CD4-positive, alpha-beta memory T cell (primary cell): ENCODE measurements at regions not wholly inside any gene's neighbourhood (a gene's known extent, or its start where the extent isn't known, plus 50 kb on each side); places are given as distances from the start of the nearest gene placed in this dataset.

Experiments used
- CTCF ChIA-PET: fragments of 350-600 bp; sonication (Branson Sonifier 250); formaldehyde crosslinking; loops from one replicate; lab custom pipeline; 2021; ENCODE audit warnings: inconsistent platforms; ENCODE audit not compliant: partially characterized antibody; lab: Charles Lee
- POLR2A ChIA-PET: fragments of 350-600 bp; sonication (Branson Sonifier 250); formaldehyde crosslinking; loops from one replicate; lab custom pipeline; 2021; ENCODE audit not compliant: partially characterized antibody; lab: Charles Lee
- DNase-seq, 5 donors: peaks; one replicate each; pipeline versions ENCODE4 v3.0.0 to v3.0.0-alpha.2; 2020 to 2022; ENCODE audit warnings: mixed read lengths in 1 of 5
- H3K27ac ChIP-seq: one replicate; pipeline ENCODE4 v1.7.0; 2013; ENCODE audit warnings: low read depth, low read length
- H3K27me3 ChIP-seq: 2 replicates; pipeline ENCODE4 v1.7.0; 2013; ENCODE audit warnings: mild to moderate bottlenecking, low read length, moderate library complexity; ENCODE audit not compliant: insufficient read depth
- H3K36me3 ChIP-seq: 2 replicates; pipeline ENCODE4 v1.7.0; 2013; ENCODE audit warnings: mild to moderate bottlenecking, low read length, moderate library complexity; ENCODE audit not compliant: insufficient read depth
- H3K4me1 ChIP-seq: 2 replicates; pipeline ENCODE4 v1.7.0; 2013; ENCODE audit warnings: mild to moderate bottlenecking, low read length, moderate library complexity; ENCODE audit not compliant: insufficient read depth
- H3K4me3 ChIP-seq, 2 donors: one replicate each; pipeline ENCODE4 v1.7.0; 2013; ENCODE audit warnings: low read length in 2 of 2, mild to moderate bottlenecking in 1 of 2
- H3K9me3 ChIP-seq, 2 donors: one replicate each; pipeline ENCODE4 v1.7.0; 2013; ENCODE audit warnings: low read length in 2 of 2, control low read depth in 1 of 2; ENCODE audit not compliant: control insufficient read depth in 1 of 2
- H3K27ac Mint-ChIP-seq, 7 donors: one replicate each; pipeline ENCODE4 v1.8.0; 2020 to 2021; ENCODE audit warnings: mixed read lengths in 7 of 7, mild to moderate bottlenecking in 6 of 7, inconsistent platforms in 3 of 7, moderate library complexity in 3 of 7
- H3K27me3 Mint-ChIP-seq, 2 donors: one replicate each; pipeline ENCODE4 v1.8.0; 2020 to 2021; ENCODE audit warnings: mixed read lengths in 2 of 2
- H3K36me3 Mint-ChIP-seq, 2 donors: one replicate each; pipeline ENCODE4 v1.8.0; 2020 to 2021; ENCODE audit warnings: mixed read lengths in 2 of 2, inconsistent platforms in 1 of 2, mild to moderate bottlenecking in 1 of 2
- H3K4me1 Mint-ChIP-seq, 4 donors: one replicate each; pipeline ENCODE4 v1.8.0; 2020 to 2021; ENCODE audit warnings: mixed read lengths in 4 of 4, mild to moderate bottlenecking in 1 of 4
- H3K4me3 Mint-ChIP-seq, 8 donors: one replicate each; pipeline ENCODE4 v1.8.0; 2020 to 2021; ENCODE audit warnings: mixed read lengths in 8 of 8, mild to moderate bottlenecking in 7 of 8, moderate library complexity in 6 of 8, inconsistent platforms in 3 of 8
- H3K9me3 Mint-ChIP-seq, 8 donors: one replicate each; pipeline ENCODE4 v1.8.0; 2020 to 2021; ENCODE audit warnings: mixed read lengths in 8 of 8, mild to moderate bottlenecking in 5 of 8, inconsistent platforms in 3 of 8, moderate library complexity in 1 of 8
- intact Hi-C: fragments of 100-400 bp; cut with micrococcal nuclease; formaldehyde crosslinking; loops from one replicate; pipeline ENCODE4 v1.15.1; 2023

DNA sequence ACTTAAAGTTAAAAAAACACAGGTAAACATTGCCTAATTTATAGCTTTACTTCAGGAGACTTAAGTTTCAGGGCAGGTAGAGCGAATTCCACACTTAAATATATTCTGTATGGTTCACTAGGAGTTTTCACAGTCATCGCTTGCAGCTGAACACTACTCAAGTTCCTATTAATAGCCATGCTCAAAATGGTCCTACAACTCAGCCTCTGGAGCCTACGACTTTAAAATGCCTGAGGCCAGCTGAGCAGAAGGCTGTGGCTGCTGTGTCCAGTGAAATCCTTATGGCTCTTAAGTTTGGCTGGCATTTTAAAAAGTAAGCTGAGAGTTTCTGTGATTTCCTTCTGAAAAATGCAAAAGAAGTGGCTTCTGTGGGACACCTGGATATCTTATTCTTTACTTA lies 105.4 kb upstream of the GLI3 start:
- intact Hi-C loops: no loop called here
- Histone ChIP-seq H3K4me3 (no peak overlapping the region), H3K9me3 (no peaks in the 10 kb centered on the region), H3K4me1 (no peaks in the 10 kb centered on the region), H3K36me3 (no peaks in the 10 kb centered on the region), H3K27me3 (no peaks in the 10 kb centered on the region), H3K27ac (no peak overlapping the region)
- Mint-ChIP-seq H3K27me3 (no peaks in the 10 kb centered on the region), H3K4me3 (no peak overlapping the region), H3K36me3 (no peaks in the 10 kb centered on the region), H3K4me1 (no peaks in the 10 kb centered on the region), H3K27ac (no peak overlapping the region), H3K9me3 (peaks cover 0 to 4% (median under 1%) of the 10 kb centered on the region in 8 donors)
- ChIA-PET POLR2A (no interaction called here), CTCF (no interaction called here)
- DNase-seq: no peak

DNA sequence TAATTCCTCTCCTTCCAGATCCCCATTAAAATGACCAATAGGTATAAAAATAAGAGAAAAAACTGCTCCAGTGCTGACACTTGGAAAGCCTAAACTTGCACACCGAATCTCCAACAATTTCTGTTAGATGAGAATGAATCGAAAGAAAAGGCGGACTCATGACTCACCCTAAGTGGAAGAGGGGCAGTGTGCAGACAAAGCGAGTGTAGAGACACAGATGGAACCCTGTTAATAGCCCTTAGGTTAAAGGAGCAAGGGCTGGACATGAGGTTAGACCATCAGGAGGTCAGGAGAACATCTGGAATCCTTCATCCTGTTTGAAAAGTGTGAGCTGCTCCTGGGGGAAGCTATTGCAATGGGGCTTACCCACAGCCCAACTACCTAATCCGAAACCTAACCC lies 103.4 kb upstream of the GLI3 start:
- Mint-ChIP-seq H3K4me3 (no peak overlapping the region), H3K27me3 (no peaks in the 10 kb centered on the region), H3K4me1 (no peaks in the 10 kb centered on the region), H3K27ac (no peak overlapping the region), H3K36me3 (no peaks in the 10 kb centered on the region), H3K9me3 (peaks cover 0 to 4% (median under 1%) of the 10 kb centered on the region in 8 donors)
- H3K4me1 ChIP-seq: no peaks in the 10 kb centered on the region
- ChIA-PET POLR2A (no interaction called here), CTCF (no interaction called here)
- no peak overlapping the region for H3K4me3 ChIP-seq
- no peaks in the 10 kb centered on the region for H3K9me3 ChIP-seq
- no peaks in the 10 kb centered on the region for H3K36me3 ChIP-seq
- H3K27ac ChIP-seq: no peak overlapping the region
- intact Hi-C loops: no loop called here
- DNase-seq: no peak
- H3K27me3 ChIP-seq: no peaks in the 10 kb centered on the region

DNA sequence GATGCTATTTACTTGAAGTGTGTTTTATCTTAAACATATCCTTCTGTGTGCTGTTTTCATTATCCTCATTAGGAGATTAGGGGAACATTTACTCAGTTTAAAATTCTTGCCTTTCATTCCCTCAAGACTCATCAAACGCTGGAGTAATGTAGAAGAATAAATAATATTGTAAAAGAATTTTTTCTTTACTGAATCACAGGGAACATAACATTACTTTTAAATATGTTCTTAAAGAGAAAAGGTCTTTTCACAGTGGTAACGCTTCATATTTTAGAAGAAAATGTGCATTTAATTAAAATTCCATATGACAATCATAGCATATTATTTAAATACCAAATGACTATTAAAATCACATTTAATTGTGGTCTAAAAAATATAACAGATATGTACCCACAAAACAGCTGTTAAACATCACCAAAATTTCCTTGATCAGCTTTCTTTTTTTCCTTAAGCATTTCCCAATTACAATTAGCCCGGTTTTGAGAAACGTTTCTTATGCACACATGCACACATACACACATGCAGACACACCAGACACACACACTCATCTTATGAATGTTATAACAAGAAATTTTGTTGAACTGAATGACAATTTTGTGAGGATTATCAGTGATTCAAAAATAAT lies 102.0 kb upstream of the GLI3 start:
- no peak overlapping the region for H3K4me3 Mint-ChIP-seq
- H3K4me1 Mint-ChIP-seq: no peaks in the 10 kb centered on the region
- H3K27ac Mint-ChIP-seq: no peak overlapping the region
- H3K36me3 Mint-ChIP-seq: no peaks in the 10 kb centered on the region
- no peak overlapping the region for H3K27ac ChIP-seq
- no peaks in the 10 kb centered on the region for H3K4me1 ChIP-seq
- no peaks in the 10 kb centered on the region for H3K36me3 ChIP-seq
- no peaks in the 10 kb centered on the region for H3K9me3 ChIP-seq
- peaks cover 0 to 4% (median under 1%) of the 10 kb centered on the region in 8 donors for H3K9me3 Mint-ChIP-seq
- no peaks in the 10 kb centered on the region for H3K27me3 ChIP-seq
- H3K4me3 ChIP-seq: no peak overlapping the region
- no peaks in the 10 kb centered on the region for H3K27me3 Mint-ChIP-seq
- intact Hi-C loops: no loop called here
- CTCF ChIA-PET: no interaction called here
- DNase-seq: no peak
- POLR2A ChIA-PET: no interaction called here

DNA sequence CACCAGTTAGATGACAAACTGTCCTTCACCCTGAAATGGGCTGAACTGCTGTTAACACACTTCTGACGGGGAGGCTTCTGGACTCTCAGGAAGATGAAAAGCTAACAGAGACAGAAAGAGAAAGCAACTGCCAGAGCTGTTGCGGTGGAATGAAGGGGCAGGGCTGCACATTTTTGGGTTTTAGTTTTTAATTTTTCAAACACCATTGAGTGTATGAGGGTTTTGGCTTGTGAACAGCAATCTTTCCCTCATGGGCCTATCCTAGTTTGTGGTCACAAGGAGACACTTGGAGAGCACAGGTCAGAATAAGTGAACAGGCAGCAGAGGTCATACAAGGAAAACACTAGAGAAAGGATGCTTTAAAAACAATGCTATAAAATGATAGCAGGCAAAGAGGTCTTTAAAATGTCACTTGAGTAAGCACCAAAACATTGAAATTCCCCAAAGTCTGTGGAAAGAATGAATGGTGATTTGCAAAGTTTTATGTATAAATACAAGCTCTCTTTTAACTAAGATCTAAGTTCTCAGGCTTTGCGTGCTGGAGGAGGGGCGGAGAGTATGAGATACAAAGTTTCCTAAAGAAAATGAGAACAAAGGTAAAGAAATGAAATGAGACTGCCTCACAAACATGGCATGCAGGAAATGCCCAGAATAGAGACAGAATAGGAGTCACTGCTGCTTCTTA lies 101.4 kb upstream of the GLI3 start:
- Histone ChIP-seq H3K9me3 (no peaks in the 10 kb centered on the region), H3K4me3 (no peak overlapping the region), H3K4me1 (no peaks in the 10 kb centered on the region), H3K27ac (no peak overlapping the region), H3K27me3 (no peaks in the 10 kb centered on the region), H3K36me3 (no peaks in the 10 kb centered on the region)
- CTCF ChIA-PET: no interaction called here
- Mint-ChIP-seq H3K4me3 (no peak overlapping the region), H3K27me3 (no peaks in the 10 kb centered on the region), H3K27ac (peak overlapping the region in 1 of 7 donors; percentile 20), H3K36me3 (no peaks in the 10 kb centered on the region), H3K4me1 (no peaks in the 10 kb centered on the region), H3K9me3 (peaks cover 0 to 6% (median 1%) of the 10 kb centered on the region in 8 donors)
- intact Hi-C loops: no loop called here
- DNase-seq: no peak
- POLR2A ChIA-PET: no interaction called here

DNA sequence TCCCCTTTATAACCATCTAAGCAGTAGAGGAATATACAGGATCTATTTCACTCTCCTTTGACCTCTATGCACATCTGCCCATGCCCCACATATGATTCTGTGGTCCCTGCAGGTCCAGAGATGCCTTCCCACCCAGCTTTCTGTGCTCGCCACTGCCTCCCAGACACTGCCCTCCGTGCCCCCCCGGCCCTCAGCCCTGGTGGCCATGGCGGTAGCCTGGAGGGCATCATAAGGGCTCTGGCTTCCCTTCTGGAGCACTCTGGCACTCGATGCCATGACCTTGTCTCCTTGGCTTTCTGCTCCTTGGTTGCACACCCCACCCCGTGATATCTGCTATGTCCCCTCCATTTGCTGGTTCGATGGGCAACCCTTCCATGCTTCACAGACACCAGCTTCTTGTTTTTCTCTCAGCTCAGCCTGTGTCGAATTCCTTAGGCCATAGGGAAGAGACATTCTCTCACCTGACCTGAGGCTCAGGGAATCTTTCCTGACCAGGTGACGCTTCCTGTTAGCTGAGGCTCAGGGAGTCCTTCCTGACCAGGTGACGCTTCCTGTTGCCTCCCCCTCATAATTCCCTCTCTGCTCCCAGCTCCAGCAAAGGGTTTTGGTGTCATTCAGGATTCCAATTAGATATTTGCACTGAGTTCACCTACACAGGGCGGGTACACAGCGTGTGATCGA lies 100.4 kb upstream of the GLI3 start:
- H3K27me3 Mint-ChIP-seq: no peaks in the 10 kb centered on the region
- intact Hi-C loops: no loop called here
- Histone ChIP-seq H3K9me3 (no peaks in the 10 kb centered on the region), H3K36me3 (no peaks in the 10 kb centered on the region), H3K4me3 (no peak overlapping the region), H3K27ac (no peak overlapping the region), H3K27me3 (no peaks in the 10 kb centered on the region), H3K4me1 (no peaks in the 10 kb centered on the region)
- ChIA-PET POLR2A (no interaction called here), CTCF (no interaction called here)
- no peak overlapping the region for H3K4me3 Mint-ChIP-seq
- H3K27ac Mint-ChIP-seq: no peak overlapping the region
- no peaks in the 10 kb centered on the region for H3K4me1 Mint-ChIP-seq
- H3K9me3 Mint-ChIP-seq: peaks cover 0 to 16% (median 6%) of the 10 kb centered on the region in 8 donors
- no peak for DNase-seq
- no peaks in the 10 kb centered on the region for H3K36me3 Mint-ChIP-seq

DNA sequence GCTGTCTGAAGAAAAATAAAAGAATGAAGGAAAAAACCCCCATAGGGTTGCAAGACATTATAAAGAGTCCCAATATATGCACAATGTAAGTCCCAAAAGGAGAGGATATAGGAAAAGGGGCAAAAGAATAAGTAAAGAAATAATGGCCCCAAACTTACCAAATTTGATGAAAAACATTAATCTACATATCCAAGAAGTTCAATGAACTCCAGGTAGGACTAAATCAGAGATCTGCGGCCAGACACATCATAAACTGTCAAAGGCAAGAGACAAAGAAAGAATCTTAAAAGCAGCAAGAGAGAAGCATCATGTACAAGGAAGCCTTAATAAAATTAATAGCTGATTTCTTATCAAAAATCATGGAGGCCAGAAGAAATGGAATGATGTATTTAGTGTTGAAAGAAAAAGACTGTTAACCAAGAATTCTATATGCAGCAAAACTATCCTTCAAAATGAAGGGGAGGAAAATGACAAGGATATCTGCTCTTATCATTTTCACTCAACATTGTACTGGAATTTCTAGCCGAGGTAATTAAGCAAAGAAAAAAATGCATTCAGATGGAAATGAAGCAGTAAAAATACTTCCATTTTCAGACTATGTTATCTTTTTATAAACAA lies 95.7 kb upstream of the GLI3 start:
- H3K27me3 ChIP-seq: no peaks in the 10 kb centered on the region
- Mint-ChIP-seq H3K36me3 (no peaks in the 10 kb centered on the region), H3K9me3 (peaks cover 0 to 20% (median 15%) of the 10 kb centered on the region in 8 donors), H3K4me1 (no peaks in the 10 kb centered on the region), H3K27ac (no peak overlapping the region), H3K4me3 (no peak overlapping the region), H3K27me3 (no peaks in the 10 kb centered on the region)
- H3K4me3 ChIP-seq: no peak overlapping the region
- H3K9me3 ChIP-seq: no peaks in the 10 kb centered on the region
- POLR2A ChIA-PET: no interaction called here
- H3K4me1 ChIP-seq: no peaks in the 10 kb centered on the region
- no peak overlapping the region for H3K27ac ChIP-seq
- CTCF ChIA-PET: no interaction called here
- DNase-seq: no peak
- H3K36me3 ChIP-seq: no peaks in the 10 kb centered on the region
- intact Hi-C loops: no loop called here

DNA sequence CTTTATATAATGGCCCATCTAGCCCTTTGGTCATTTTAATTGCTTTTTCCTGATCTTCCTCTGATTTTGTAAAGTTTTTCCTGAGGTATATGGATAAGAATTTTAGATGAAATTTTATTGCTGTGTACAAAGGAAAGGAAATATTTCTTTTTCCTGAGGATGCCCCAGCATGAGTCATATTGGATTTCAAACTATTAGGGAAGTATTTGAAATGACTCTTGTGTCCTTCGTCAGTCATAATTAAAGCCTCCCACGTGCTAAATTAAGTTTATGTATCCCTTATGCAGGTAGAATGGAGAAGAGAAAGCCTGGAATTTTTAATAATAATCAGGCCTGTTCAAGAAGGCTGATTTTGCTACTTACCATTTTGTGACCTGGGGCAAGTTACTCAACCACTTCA lies 82.6 kb upstream of the GLI3 start:
- Mint-ChIP-seq H3K4me3 (no peak overlapping the region), H3K9me3 (peaks cover 0 to 5% (median 0%) of the 10 kb centered on the region in 8 donors), H3K27me3 (no peaks in the 10 kb centered on the region), H3K36me3 (no peaks in the 10 kb centered on the region), H3K4me1 (no peaks in the 10 kb centered on the region), H3K27ac (no peak overlapping the region)
- Histone ChIP-seq H3K27ac (no peak overlapping the region), H3K4me3 (no peak overlapping the region), H3K36me3 (no peaks in the 10 kb centered on the region), H3K9me3 (no peaks in the 10 kb centered on the region), H3K4me1 (no peaks in the 10 kb centered on the region), H3K27me3 (no peaks in the 10 kb centered on the region)
- intact Hi-C loops: no loop called here
- ChIA-PET CTCF (no interaction called here), POLR2A (no interaction called here)
- DNase-seq: no peak
